ENCODE measurements at regions not wholly inside any gene's neighbourhood (a gene's known extent, or its start where the extent isn't known, plus 50 kb on each side); places are given as distances from the start of the nearest gene placed in this dataset.
"Not testable (repeated sequence)": the region's sequence is repeated elsewhere in the genome, so short reads cannot be mapped to it uniquely, and the experiment has no call there.

GRCh38 chr21:28590676-28591075 is 402.0 kb downstream of the LTN1 start:
- CTCF ChIA-PET = no interaction called here
- TF ChIP-seq SP1 (IDR thresholded peaks at IDR 0.05) = no peak
- no peak for TF ChIP-seq FOXA1 (IDR thresholded peaks at IDR 0.05)
- TF ChIP-seq ZNF384 (IDR thresholded peaks at IDR 0.05) = no peak
- TF ChIP-seq HDGF (IDR thresholded peaks at IDR 0.05; ENCODE audit: borderline replicate concordance) = no peak
- TF ChIP-seq L3MBTL2 (conservative IDR thresholded peaks at IDR 0.05) = no peak
- no peak for TF ChIP-seq LEF1 (IDR thresholded peaks at IDR 0.05; ENCODE audit: borderline replicate concordance)
- no peak for TF ChIP-seq TARDBP (IDR thresholded peaks at IDR 0.05)
- no peak for TF ChIP-seq SUZ12 (IDR thresholded peaks at IDR 0.05)
- TF ChIP-seq FOXM1 (IDR thresholded peaks at IDR 0.05; ENCODE audit: borderline replicate concordance) = no peak
- TF ChIP-seq NFRKB (IDR thresholded peaks at IDR 0.05) = no peak
- no peak for TF ChIP-seq PKNOX1 (IDR thresholded peaks at IDR 0.05)
- TF ChIP-seq FOXK2 (IDR thresholded peaks at IDR 0.05) = no peak
- TF ChIP-seq ARNT (IDR thresholded peaks at IDR 0.05) = no peak
- no peak for DNase-seq (ENCODE audit: extremely low spot score)
- POLR2A ChIA-PET = no interaction called here

GRCh38 chr21:28590026-28590425 is 402.7 kb downstream of the LTN1 start:
- ChIA-PET POLR2A (no interaction called here), CTCF (no interaction called here)
- no peak for TF ChIP-seq FOXA1 (IDR thresholded peaks at IDR 0.05)
- TF ChIP-seq LEF1 (IDR thresholded peaks at IDR 0.05; ENCODE audit: borderline replicate concordance) = no peak
- TF ChIP-seq ARNT (IDR thresholded peaks at IDR 0.05) = no peak
- TF ChIP-seq L3MBTL2 (conservative IDR thresholded peaks at IDR 0.05) = no peak
- no peak for TF ChIP-seq HDGF (IDR thresholded peaks at IDR 0.05; ENCODE audit: borderline replicate concordance)
- no peak for TF ChIP-seq FOXM1 (IDR thresholded peaks at IDR 0.05; ENCODE audit: borderline replicate concordance)
- TF ChIP-seq FOXK2 (IDR thresholded peaks at IDR 0.05) = no peak
- TF ChIP-seq TARDBP (IDR thresholded peaks at IDR 0.05) = no peak
- TF ChIP-seq SUZ12 (IDR thresholded peaks at IDR 0.05) = no peak
- no peak for TF ChIP-seq BHLHE40 (IDR thresholded peaks at IDR 0.05; ENCODE audit: borderline replicate concordance)
- TF ChIP-seq CTBP1 (IDR thresholded peaks at IDR 0.05; ENCODE audit: borderline replicate concordance) = no peak
- DNase-seq (ENCODE audit: extremely low spot score) = no peak

- ChIA-PET CTCF (no interaction called here), POLR2A (no interaction called here)
- DNase-seq (ENCODE audit: extremely low spot score) = no peak
- no peak for TF ChIP-seq ELF4 (IDR thresholded peaks at IDR 0.05)
- TF ChIP-seq BHLHE40 (IDR thresholded peaks at IDR 0.05; ENCODE audit: borderline replicate concordance) = no peak
These were observed 403.7 kb downstream of the LTN1 start for GRCh38 chr21:28588997-28589396.

- TF ChIP-seq TARDBP (IDR thresholded peaks at IDR 0.05) (no peak), L3MBTL2 (conservative IDR thresholded peaks at IDR 0.05) (no peak), ZNF384 (IDR thresholded peaks at IDR 0.05) (no peak), SUZ12 (IDR thresholded peaks at IDR 0.05) (no peak), SP1 (IDR thresholded peaks at IDR 0.05) (no peak), HDGF (IDR thresholded peaks at IDR 0.05; ENCODE audit: borderline replicate concordance) (no peak), BHLHE40 (IDR thresholded peaks at IDR 0.05; ENCODE audit: borderline replicate concordance) (no peak), FOXM1 (IDR thresholded peaks at IDR 0.05; ENCODE audit: borderline replicate concordance) (no peak), NFRKB (IDR thresholded peaks at IDR 0.05) (no peak), FOXK2 (IDR thresholded peaks at IDR 0.05) (no peak), ELF4 (IDR thresholded peaks at IDR 0.05) (no peak), LEF1 (IDR thresholded peaks at IDR 0.05; ENCODE audit: borderline replicate concordance) (no peak), PKNOX1 (IDR thresholded peaks at IDR 0.05) (no peak), CTBP1 (IDR thresholded peaks at IDR 0.05; ENCODE audit: borderline replicate concordance) (no peak), ARNT (IDR thresholded peaks at IDR 0.05) (no peak), FOXA1 (IDR thresholded peaks at IDR 0.05) (no peak)
- ChIA-PET POLR2A (no interaction called here), CTCF (no interaction called here)
- no peak for DNase-seq (ENCODE audit: extremely low spot score)
These were observed 404.9 kb downstream of the LTN1 start for GRCh38 chr21:28587748-28588147.

GRCh38 chr21:28581976-28582375 is 410.7 kb downstream of the LTN1 start:
- CTCF ChIA-PET = interaction anchor here (1.3 kb wide), 1 partner anchor 9 kb away, joined by 4 read pairs; no protein-coding TSS in a partner anchor
- TF ChIP-seq L3MBTL2 (conservative IDR thresholded peaks at IDR 0.05) (no peak), TARDBP (IDR thresholded peaks at IDR 0.05) (no peak), FOXA1 (IDR thresholded peaks at IDR 0.05) (no peak), ELF4 (IDR thresholded peaks at IDR 0.05) (no peak), LEF1 (IDR thresholded peaks at IDR 0.05; ENCODE audit: borderline replicate concordance) (no peak), ARNT (IDR thresholded peaks at IDR 0.05) (no peak), FOXK2 (IDR thresholded peaks at IDR 0.05) (no peak), BHLHE40 (IDR thresholded peaks at IDR 0.05; ENCODE audit: borderline replicate concordance) (no peak)
- POLR2A ChIA-PET = no interaction called here

GRCh38 chr21:28581311-28581731 is 411.4 kb downstream of the LTN1 start:
- CTCF ChIA-PET = not testable (repeated sequence)

More at GRCh38 chr21:28581976-28582375, 410.7 kb downstream of the LTN1 start:
- no peak for DNase-seq (ENCODE audit: extremely low spot score)

GRCh38 chr21:28580585-28580984 is 412.1 kb downstream of the LTN1 start:
- TF ChIP-seq BHLHE40 (IDR thresholded peaks at IDR 0.05; ENCODE audit: borderline replicate concordance) (no peak), PKNOX1 (IDR thresholded peaks at IDR 0.05) (no peak), NFRKB (IDR thresholded peaks at IDR 0.05) (no peak), ZNF384 (IDR thresholded peaks at IDR 0.05) (no peak), ARNT (IDR thresholded peaks at IDR 0.05) (no peak), SUZ12 (IDR thresholded peaks at IDR 0.05) (no peak), LEF1 (IDR thresholded peaks at IDR 0.05; ENCODE audit: borderline replicate concordance) (no peak), ELF4 (IDR thresholded peaks at IDR 0.05) (no peak), L3MBTL2 (conservative IDR thresholded peaks at IDR 0.05) (no peak), FOXA1 (IDR thresholded peaks at IDR 0.05) (no peak), CTBP1 (IDR thresholded peaks at IDR 0.05; ENCODE audit: borderline replicate concordance) (no peak), SP1 (IDR thresholded peaks at IDR 0.05) (no peak), FOXK2 (IDR thresholded peaks at IDR 0.05) (no peak), FOXM1 (IDR thresholded peaks at IDR 0.05; ENCODE audit: borderline replicate concordance) (no peak), HDGF (IDR thresholded peaks at IDR 0.05; ENCODE audit: borderline replicate concordance) (no peak), TARDBP (IDR thresholded peaks at IDR 0.05) (no peak)
- no peak for DNase-seq (ENCODE audit: extremely low spot score)
- ChIA-PET CTCF (no interaction called here), POLR2A (no interaction called here)

More at GRCh38 chr21:28581311-28581731, 411.4 kb downstream of the LTN1 start:
- DNase-seq (ENCODE audit: extremely low spot score); POLR2A ChIA-PET: not testable (repeated sequence)

All from HEK293T (cell line).